Right lobe of liver (tissue), 6 donors: ENCODE measurements at regions not wholly inside any gene's neighbourhood (a gene's known extent, or its start where the extent isn't known, plus 50 kb on each side); places are given as distances from the start of the nearest gene placed in this dataset.

ENCODE experiments used
- ATAC-seq, 4 donors: fragments of 200-7000 bp; cut with Tn5 transposase; one replicate each; pipeline ENCODE4 v1.9.1; 2020; ENCODE audit warnings: mild to moderate bottlenecking in 4 of 4, moderate library complexity in 4 of 4
- DNase-seq, 3 donors: peaks; one replicate each; pipeline ENCODE4 v3.0.0-alpha.2; 2020
- H3K27ac ChIP-seq, 3 donors: fragments of 200-600 bp; one replicate each; pipeline ENCODE4 v1.8.0; 2022
- H3K27me3 ChIP-seq, 2 donors: fragments of 200-600 bp; one replicate each; pipeline ENCODE4 v1.8.0; 2022
- H3K36me3 ChIP-seq, 4 donors: fragments of 200-600 bp; sonication (generic) in 1 of 4; one replicate each; pipeline versions ENCODE4 v1.5.1 to v1.8.0; 2017 to 2022; ENCODE audit warnings: control low read depth in 1 of 4
- H3K4me1 ChIP-seq, 4 donors: fragments of 200-600 bp; sonication (generic) in 1 of 4; one replicate each; pipeline versions ENCODE4 v1.5.1 to v1.8.0; 2017 to 2022; ENCODE audit warnings: control low read depth in 1 of 4
- H3K4me3 ChIP-seq, 3 donors: fragments of 200-600 bp; one replicate each; pipeline ENCODE4 v1.8.0; 2022
- H3K9me3 ChIP-seq, 4 donors: fragments of 200-600 bp; sonication (generic) in 1 of 4; one replicate each; pipeline versions ENCODE4 v1.5.1 to v1.8.0; 2017 to 2022; ENCODE audit warnings: control low read depth in 1 of 4
- POLR2A ChIP-seq: fragments of 450-650 bp; IDR thresholded peaks from one replicate; pipeline ENCODE4 v1.6.1; 2017; ENCODE audit warnings: antibody characterized with exemption, mild to moderate bottlenecking
- whole genome bisulfite sequencing: methylation state at CpG from one replicate; pipeline ENCODE4 v1.1.6; 2018; ENCODE audit warnings: low coverage, low lambda C conversion rate; ENCODE audit not compliant: insufficient coverage; ENCODE audit errors: missing lambda C conversion rate; 5-methylcytosine and 5-hydroxymethylcytosine counted together
- intact Hi-C, 2 donors: fragments of 100-400 bp; cut with DNase I; formaldehyde crosslinking; loops; one replicate each; pipeline versions ENCODE4 v1.11.2 to v1.14.1; 2022
- TF ChIP-seq, protein P1 (sequence below), 4 donors: fragments of 200-600 bp in 3 of 4; fragments of 450-650 bp in 1 of 4; IDR thresholded peaks; one replicate each; pipeline versions ENCODE4 v1.5.1 to v1.8.0; 2016 to 2022; ENCODE audit warnings: antibody characterized with exemption in 4 of 4, mild to moderate bottlenecking in 2 of 4
- donor health status: DM: no; HTN: yes; CAD: no.
- donor health status: DM: no; HTN: no; CAD: no.
- donor health status: DM: no; HTN: no; CAD: no.
- donor health status: DM: no; HTN: yes; CAD: no.
- donor health status: DM: no; HTN: yes; CAD: no.

DNA sequence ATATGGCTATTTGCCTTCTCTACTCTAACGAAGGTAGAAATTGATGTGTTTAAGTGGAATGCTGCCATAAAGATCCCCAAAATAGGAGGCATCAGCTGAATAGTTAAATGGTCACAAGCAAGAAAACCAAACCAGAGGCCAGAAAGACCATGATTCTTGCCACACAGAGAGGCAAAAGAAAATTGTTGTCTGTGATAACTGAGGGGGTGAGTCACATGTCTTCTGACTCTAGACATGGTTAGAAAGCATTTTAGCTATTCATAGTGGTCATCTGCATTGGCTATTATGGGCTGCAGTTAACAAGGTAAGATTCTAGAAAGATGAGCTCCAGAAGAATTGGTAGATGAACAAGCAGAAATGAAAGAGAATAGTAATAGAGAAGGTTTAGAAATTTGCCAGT, 361.4 kb upstream of the NPSR1 start:
- TF ChIP-seq, protein P1, sequence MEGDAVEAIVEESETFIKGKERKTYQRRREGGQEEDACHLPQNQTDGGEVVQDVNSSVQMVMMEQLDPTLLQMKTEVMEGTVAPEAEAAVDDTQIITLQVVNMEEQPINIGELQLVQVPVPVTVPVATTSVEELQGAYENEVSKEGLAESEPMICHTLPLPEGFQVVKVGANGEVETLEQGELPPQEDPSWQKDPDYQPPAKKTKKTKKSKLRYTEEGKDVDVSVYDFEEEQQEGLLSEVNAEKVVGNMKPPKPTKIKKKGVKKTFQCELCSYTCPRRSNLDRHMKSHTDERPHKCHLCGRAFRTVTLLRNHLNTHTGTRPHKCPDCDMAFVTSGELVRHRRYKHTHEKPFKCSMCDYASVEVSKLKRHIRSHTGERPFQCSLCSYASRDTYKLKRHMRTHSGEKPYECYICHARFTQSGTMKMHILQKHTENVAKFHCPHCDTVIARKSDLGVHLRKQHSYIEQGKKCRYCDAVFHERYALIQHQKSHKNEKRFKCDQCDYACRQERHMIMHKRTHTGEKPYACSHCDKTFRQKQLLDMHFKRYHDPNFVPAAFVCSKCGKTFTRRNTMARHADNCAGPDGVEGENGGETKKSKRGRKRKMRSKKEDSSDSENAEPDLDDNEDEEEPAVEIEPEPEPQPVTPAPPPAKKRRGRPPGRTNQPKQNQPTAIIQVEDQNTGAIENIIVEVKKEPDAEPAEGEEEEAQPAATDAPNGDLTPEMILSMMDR (IDR thresholded peaks at IDR 0.05) = no peak
- TF ChIP-seq POLR2A = no peak
- Histone ChIP-seq H3K4me1 (no peaks in the 10 kb centered on the region), H3K27me3 (no peaks in the 10 kb centered on the region), H3K27ac (no peak overlapping the region), H3K9me3 (no peaks in the 10 kb centered on the region), H3K36me3 (no peaks in the 10 kb centered on the region), H3K4me3 (no peak overlapping the region)
- 29% methylated on average over 1 of the region's 1 CpG for WGBS
- ATAC-seq (no peak), DNase-seq (no peak)
- intact Hi-C loops = no loop called here

DNA sequence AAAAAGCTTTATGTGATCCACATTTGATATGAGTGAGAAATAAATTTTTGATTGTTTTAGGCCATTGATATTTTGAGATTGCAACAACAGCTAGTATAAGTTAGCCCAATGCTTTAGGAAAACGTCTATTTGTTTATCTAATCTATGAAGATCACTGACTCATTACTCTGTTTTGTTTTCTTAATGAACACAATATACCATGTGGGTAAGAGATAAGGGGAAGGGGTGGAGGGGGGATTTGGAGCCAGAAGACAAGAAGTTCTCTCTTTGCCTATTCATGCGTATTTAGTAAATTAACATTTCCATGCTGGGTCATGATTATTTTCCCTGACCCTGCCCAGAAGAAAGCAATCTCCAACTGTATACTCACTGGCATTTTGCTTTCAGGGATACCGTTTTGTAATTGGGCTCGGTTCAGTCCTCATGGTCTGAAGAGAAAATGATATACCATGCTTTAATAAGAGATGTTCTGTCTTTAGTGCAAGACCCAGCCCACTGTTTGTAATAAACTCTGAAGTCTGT, 359.5 kb upstream of the NPSR1 start:
- intact Hi-C loops = no loop called here
- 42% methylated on average over 4 of the region's 4 CpGs for WGBS
- TF ChIP-seq, protein P1 (IDR thresholded peaks at IDR 0.05) = no peak
- no peak for TF ChIP-seq POLR2A

DNA sequence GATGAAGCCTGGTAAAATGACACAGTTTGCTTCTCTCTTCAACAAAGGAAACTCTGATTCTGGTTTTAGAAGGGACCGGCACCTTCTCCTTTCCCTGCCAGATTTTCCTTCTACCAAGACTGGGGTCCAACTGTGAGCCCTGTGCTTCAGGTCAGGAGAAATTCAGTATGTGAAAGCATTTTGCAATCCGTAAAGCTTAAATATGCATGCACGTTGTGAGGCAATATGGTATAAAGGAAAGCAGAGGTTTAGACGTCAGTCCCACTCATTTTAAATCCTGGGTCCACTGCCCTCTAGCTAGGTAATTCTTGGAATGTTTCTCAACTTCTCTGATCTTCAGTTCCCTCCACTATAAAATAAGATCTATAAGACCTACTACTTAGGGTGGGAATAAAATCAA, 359.0 kb upstream of the NPSR1 start:
- H3K27me3 ChIP-seq = no peaks in the 10 kb centered on the region
- TF ChIP-seq, protein P1 (IDR thresholded peaks at IDR 0.05) = no peak
- TF ChIP-seq POLR2A = no peak
- no peak for DNase-seq
- no peak for ATAC-seq
- 74% methylated on average over 4 of the region's 4 CpGs for WGBS
- no peaks in the 10 kb centered on the region for H3K36me3 ChIP-seq
- H3K9me3 ChIP-seq = no peaks in the 10 kb centered on the region
- H3K4me1 ChIP-seq = no peaks in the 10 kb centered on the region
- no peak overlapping the region for H3K27ac ChIP-seq
- intact Hi-C loops = no loop called here
- H3K4me3 ChIP-seq = no peak overlapping the region

More for the DNA sequence above, 359.5 kb upstream of the NPSR1 start:
- ATAC-seq (no peak), DNase-seq (no peak)
- H3K9me3 ChIP-seq = no peaks in the 10 kb centered on the region
- H3K27ac ChIP-seq = no peak overlapping the region
- H3K4me3 ChIP-seq = no peak overlapping the region
- H3K27me3 ChIP-seq = no peaks in the 10 kb centered on the region
- no peaks in the 10 kb centered on the region for H3K36me3 ChIP-seq
- no peaks in the 10 kb centered on the region for H3K4me1 ChIP-seq

- no peak for TF ChIP-seq POLR2A
- TF ChIP-seq, protein P1 (IDR thresholded peaks at IDR 0.05) = no peak
- ATAC-seq = no peak
These were observed 350.5 kb upstream of the NPSR1 start for GRCh38 chr7:34307540-34307939.

GRCh38 chr7:34308595-34308994, 349.4 kb upstream of the NPSR1 start:
- no peak overlapping the region for H3K27ac ChIP-seq
- 81% methylated on average over 3 of the region's 8 CpGs for WGBS
- no peak for ATAC-seq
- no peak for DNase-seq
- H3K4me1 ChIP-seq = no peaks in the 10 kb centered on the region
- no peaks in the 10 kb centered on the region for H3K9me3 ChIP-seq
- H3K4me3 ChIP-seq = no peak overlapping the region
- TF ChIP-seq, protein P1 (IDR thresholded peaks at IDR 0.05) = no peak
- no peak for TF ChIP-seq POLR2A
- H3K27me3 ChIP-seq = no peaks in the 10 kb centered on the region
- intact Hi-C loops = no loop called here
- no peaks in the 10 kb centered on the region for H3K36me3 ChIP-seq

More at GRCh38 chr7:34307540-34307939, 350.5 kb upstream of the NPSR1 start:
- H3K9me3 ChIP-seq = no peaks in the 10 kb centered on the region
- no peak overlapping the region for H3K4me3 ChIP-seq
- WGBS = 22% methylated on average over 1 of the region's 1 CpG
- no peak overlapping the region for H3K27ac ChIP-seq
- H3K36me3 ChIP-seq = no peaks in the 10 kb centered on the region
- no peaks in the 10 kb centered on the region for H3K4me1 ChIP-seq
- no peak for DNase-seq
- intact Hi-C loops = no loop called here
- no peaks in the 10 kb centered on the region for H3K27me3 ChIP-seq
